ENCODE measurements at regions not wholly inside any gene's neighbourhood (a gene's known extent, or its start where the extent isn't known, plus 50 kb on each side); places are given as distances from the start of the nearest gene placed in this dataset.

- Histone ChIP-seq H3K27me3 (replicated peaks; ENCODE audit: insufficient read depth) (no peaks in the 10 kb centered on the region), H3K4me2 (ENCODE audit: unreplicated experiment) (no peak overlapping the region), H3K4me1 (ENCODE audit: insufficient read depth) (no peaks in the 10 kb centered on the region), H3K36me3 (ENCODE audit: low read depth) (no peaks in the 10 kb centered on the region), H3K4me3 (no peak overlapping the region), H3K79me2 (ENCODE audit: insufficient read depth) (no peaks in the 10 kb centered on the region), H3F3A (ENCODE audit: insufficient read depth) (no peaks in the 10 kb centered on the region), H3K27ac (no peak overlapping the region), H3K9me3 (ENCODE audit: low read depth) (no peaks in the 10 kb centered on the region), H2AFZ (no peak overlapping the region), H3K9me2 (ENCODE audit: insufficient read depth) (no peaks in the 10 kb centered on the region), H4K20me1 (ENCODE audit: insufficient read depth) (no peaks in the 10 kb centered on the region), H3K9ac (no peak overlapping the region)
- DNase-seq = no peak
- WGBS, 2 experiments (ENCODE audit: low coverage in 1 of 2, low lambda C conversion rate in 2 of 2, missing lambda C conversion rate in 2 of 2) = 60 to 78% methylated on average over 6 of the region's 6 CpGs
- in situ Hi-C loops (cut with MboI) = no loop called here
- TF ChIP-seq EZH2phosphoT487 (IDR thresholded peaks at IDR 0.05; ENCODE audit: insufficient read depth, low read depth) (no peak), EZH2 (IDR thresholded peaks at IDR 0.05; ENCODE audit: insufficient read depth, poor library complexity, severe bottlenecking) (no peak)
Observed at GRCh38 chr3:176068750-176069149, 1128.5 kb downstream of the TBL1XR1 start.

GRCh38 chr3:176058856-176059255 is 1138.4 kb downstream of the TBL1XR1 start:
- H3K9ac ChIP-seq = no peak overlapping the region

GRCh38 chr3:176055836-176056235 is 1141.4 kb downstream of the TBL1XR1 start:
- TF ChIP-seq EZH2 (IDR thresholded peaks at IDR 0.05; ENCODE audit: insufficient read depth, poor library complexity, severe bottlenecking) = no peak
- no peak for TF ChIP-seq EZH2phosphoT487 (IDR thresholded peaks at IDR 0.05; ENCODE audit: insufficient read depth, low read depth)
- 49 to 54% methylated on average over 6 of the region's 6 CpGs for WGBS, 2 experiments (ENCODE audit: low coverage in 1 of 2, low lambda C conversion rate in 2 of 2, missing lambda C conversion rate in 2 of 2)
- H3K4me2 ChIP-seq (ENCODE audit: unreplicated experiment) = no peak overlapping the region
- no peaks in the 10 kb centered on the region for H3K9me2 ChIP-seq (ENCODE audit: insufficient read depth)
- no peaks in the 10 kb centered on the region for H3K4me1 ChIP-seq (ENCODE audit: insufficient read depth)
- no peaks in the 10 kb centered on the region for H3K79me2 ChIP-seq (ENCODE audit: insufficient read depth)
- peak; percentile 31 for DNase-seq
- no peaks in the 10 kb centered on the region for H4K20me1 ChIP-seq (ENCODE audit: insufficient read depth)
- no peak overlapping the region for H2AFZ ChIP-seq
- no peak overlapping the region for H3K4me3 ChIP-seq
- in situ Hi-C loops (cut with MboI) = no loop called here
- no peak overlapping the region for H3K27ac ChIP-seq
- H3K9me3 ChIP-seq (ENCODE audit: low read depth) = no peaks in the 10 kb centered on the region
- H3K9ac ChIP-seq = no peak overlapping the region
- H3F3A ChIP-seq (ENCODE audit: insufficient read depth) = no peaks in the 10 kb centered on the region
- no peaks in the 10 kb centered on the region for H3K27me3 ChIP-seq (replicated peaks; ENCODE audit: insufficient read depth)
- no peaks in the 10 kb centered on the region for H3K36me3 ChIP-seq (ENCODE audit: low read depth)

More at GRCh38 chr3:176058856-176059255, 1138.4 kb downstream of the TBL1XR1 start:
- H3F3A ChIP-seq (ENCODE audit: insufficient read depth) = no peaks in the 10 kb centered on the region
- H3K27me3 ChIP-seq (replicated peaks; ENCODE audit: insufficient read depth) = no peaks in the 10 kb centered on the region
- no peak overlapping the region for H3K4me2 ChIP-seq (ENCODE audit: unreplicated experiment)
- H3K79me2 ChIP-seq (ENCODE audit: insufficient read depth) = no peaks in the 10 kb centered on the region
- no peak for DNase-seq
- H3K4me3 ChIP-seq = no peak overlapping the region
- no peak overlapping the region for H2AFZ ChIP-seq
- H3K27ac ChIP-seq = no peak overlapping the region
- TF ChIP-seq EZH2phosphoT487 (IDR thresholded peaks at IDR 0.05; ENCODE audit: insufficient read depth, low read depth) (no peak), EZH2 (IDR thresholded peaks at IDR 0.05; ENCODE audit: insufficient read depth, poor library complexity, severe bottlenecking) (no peak)
- no peaks in the 10 kb centered on the region for H4K20me1 ChIP-seq (ENCODE audit: insufficient read depth)
- no peaks in the 10 kb centered on the region for H3K9me2 ChIP-seq (ENCODE audit: insufficient read depth)
- in situ Hi-C loops (cut with MboI) = no loop called here
- no peaks in the 10 kb centered on the region for H3K4me1 ChIP-seq (ENCODE audit: insufficient read depth)
- no peaks in the 10 kb centered on the region for H3K36me3 ChIP-seq (ENCODE audit: low read depth)
- no peaks in the 10 kb centered on the region for H3K9me3 ChIP-seq (ENCODE audit: low read depth)

GRCh38 chr3:176051766-176052165 is 1145.5 kb downstream of the TBL1XR1 start:
- H3K4me3 ChIP-seq = no peak overlapping the region
- no peak for TF ChIP-seq EZH2 (IDR thresholded peaks at IDR 0.05; ENCODE audit: insufficient read depth, poor library complexity, severe bottlenecking)
- TF ChIP-seq EZH2phosphoT487 (IDR thresholded peaks at IDR 0.05; ENCODE audit: insufficient read depth, low read depth) = no peak
- no peaks in the 10 kb centered on the region for H3K4me1 ChIP-seq (ENCODE audit: insufficient read depth)
- DNase-seq = no peak
- 0 out of 2 replicates have a peak, but pooled peaks cover 3% of the 10 kb centered on the region for H3K9me2 ChIP-seq (ENCODE audit: insufficient read depth)
- no peak overlapping the region for H3K9ac ChIP-seq
- H3K4me2 ChIP-seq (ENCODE audit: unreplicated experiment) = no peak overlapping the region
- WGBS, 2 experiments (ENCODE audit: low coverage in 1 of 2, low lambda C conversion rate in 2 of 2, missing lambda C conversion rate in 2 of 2) = 69 to 75% methylated on average over 7 of the region's 7 CpGs
- in situ Hi-C loops (cut with MboI) = no loop called here
- no peaks in the 10 kb centered on the region for H3K9me3 ChIP-seq (ENCODE audit: low read depth)
- H3K79me2 ChIP-seq (ENCODE audit: insufficient read depth) = no peaks in the 10 kb centered on the region
- H4K20me1 ChIP-seq (ENCODE audit: insufficient read depth) = no peaks in the 10 kb centered on the region
- no peaks in the 10 kb centered on the region for H3K27me3 ChIP-seq (replicated peaks; ENCODE audit: insufficient read depth)
- H3F3A ChIP-seq (ENCODE audit: insufficient read depth) = no peaks in the 10 kb centered on the region
- H2AFZ ChIP-seq = no peak overlapping the region
- H3K27ac ChIP-seq = no peak overlapping the region
- H3K36me3 ChIP-seq (ENCODE audit: low read depth) = no peaks in the 10 kb centered on the region

- Histone ChIP-seq H3F3A (ENCODE audit: insufficient read depth) (no peaks in the 10 kb centered on the region), H3K27me3 (replicated peaks; ENCODE audit: insufficient read depth) (no peaks in the 10 kb centered on the region), H3K79me2 (ENCODE audit: insufficient read depth) (no peaks in the 10 kb centered on the region), H3K9ac (no peak overlapping the region), H3K36me3 (ENCODE audit: low read depth) (no peaks in the 10 kb centered on the region), H2AFZ (no peak overlapping the region), H3K4me2 (ENCODE audit: unreplicated experiment) (no peak overlapping the region), H3K4me1 (ENCODE audit: insufficient read depth) (peaks cover 7% of the 10 kb centered on the region), H3K27ac (no peak overlapping the region), H4K20me1 (ENCODE audit: insufficient read depth) (no peaks in the 10 kb centered on the region), H3K9me3 (ENCODE audit: low read depth) (no peaks in the 10 kb centered on the region), H3K9me2 (ENCODE audit: insufficient read depth) (0 out of 2 replicates have a peak, but pooled peaks cover 3% of the 10 kb centered on the region), H3K4me3 (no peak overlapping the region)
- DNase-seq = no peak
- in situ Hi-C loops (cut with MboI) = no loop called here
- TF ChIP-seq EZH2 (IDR thresholded peaks at IDR 0.05; ENCODE audit: insufficient read depth, poor library complexity, severe bottlenecking) (no peak), EZH2phosphoT487 (IDR thresholded peaks at IDR 0.05; ENCODE audit: insufficient read depth, low read depth) (no peak)
- 83 to 89% methylated on average over 2 of the region's 2 CpGs for WGBS, 2 experiments (ENCODE audit: low coverage in 1 of 2, low lambda C conversion rate in 2 of 2, missing lambda C conversion rate in 2 of 2)
Observed at GRCh38 chr3:176046703-176047102, 1150.6 kb downstream of the TBL1XR1 start.
